HG02642 (cell line): ENCODE measurements at regions not wholly inside any gene's neighbourhood (a gene's known extent, or its start where the extent isn't known, plus 50 kb on each side); places are given as distances from the start of the nearest gene placed in this dataset.

Source experiments
- ATAC-seq: cut with Tn5 transposase; IDR thresholded peaks from one replicate; pipeline ENCODE4 v1.9.1; 2021; ENCODE audit warnings: mild to moderate bottlenecking; ENCODE audit not compliant: unreplicated experiment, poor library complexity

DNA sequence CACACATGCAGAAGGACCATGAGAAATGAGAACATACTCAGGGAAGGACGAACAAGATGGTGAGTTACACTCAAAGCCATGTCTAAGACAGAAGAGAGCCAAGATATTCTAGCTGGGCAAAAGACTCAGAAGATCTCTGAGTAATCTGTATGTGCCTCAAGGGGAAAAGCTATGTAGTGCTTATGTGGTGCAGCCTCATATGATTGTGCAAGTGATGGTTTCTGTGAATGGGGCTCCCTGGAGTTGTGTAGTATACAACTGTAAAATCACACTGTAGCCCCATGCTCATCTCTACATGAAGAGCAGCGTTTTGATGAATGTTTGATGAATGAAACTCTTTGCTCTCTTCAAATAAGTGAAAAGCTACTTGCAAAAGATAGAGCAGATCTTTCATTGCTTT is 57.5 kb downstream of the OSR1 start:
- ATAC-seq, result no peak

DNA sequence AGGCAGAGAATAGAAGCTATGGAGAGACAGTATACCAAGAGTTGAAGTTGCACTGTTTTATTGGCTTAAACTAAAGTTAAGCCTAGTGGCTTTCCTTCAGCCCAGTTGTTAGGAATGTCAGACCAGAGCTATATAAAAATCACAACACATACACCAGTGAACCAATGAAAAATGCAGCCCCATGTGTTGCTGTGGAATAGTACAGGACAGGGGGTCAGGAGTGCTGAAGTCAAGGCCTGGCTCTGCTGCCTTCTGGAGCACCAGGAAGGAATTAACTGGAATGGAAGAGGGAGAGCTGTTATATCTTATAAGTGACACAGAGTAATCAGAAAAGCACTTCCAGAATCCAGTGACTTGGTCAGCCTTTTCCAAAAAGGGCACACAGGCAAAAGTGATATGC is 58.9 kb downstream of the OSR1 start:
- ATAC-seq, result no peak

DNA sequence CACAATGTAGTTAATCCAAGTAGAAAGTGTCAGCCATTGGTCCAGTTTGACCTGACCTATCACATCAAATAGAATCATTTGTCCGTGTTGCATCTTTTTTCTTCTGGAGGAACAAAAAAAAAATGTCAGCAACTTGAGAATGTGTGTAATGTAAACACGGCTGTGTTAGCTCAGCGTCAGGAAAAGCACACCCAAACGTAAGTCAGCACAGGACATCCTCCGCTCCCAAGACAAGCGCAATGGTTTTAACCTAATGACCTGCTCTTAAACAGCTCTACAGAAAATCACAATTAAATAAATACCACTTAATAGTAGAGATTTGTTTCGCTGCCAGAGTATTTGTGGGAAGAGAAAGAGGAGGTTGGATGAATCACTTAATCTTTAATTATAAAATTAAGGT is 59.4 kb downstream of the OSR1 start:
- ATAC-seq, result no peak

DNA sequence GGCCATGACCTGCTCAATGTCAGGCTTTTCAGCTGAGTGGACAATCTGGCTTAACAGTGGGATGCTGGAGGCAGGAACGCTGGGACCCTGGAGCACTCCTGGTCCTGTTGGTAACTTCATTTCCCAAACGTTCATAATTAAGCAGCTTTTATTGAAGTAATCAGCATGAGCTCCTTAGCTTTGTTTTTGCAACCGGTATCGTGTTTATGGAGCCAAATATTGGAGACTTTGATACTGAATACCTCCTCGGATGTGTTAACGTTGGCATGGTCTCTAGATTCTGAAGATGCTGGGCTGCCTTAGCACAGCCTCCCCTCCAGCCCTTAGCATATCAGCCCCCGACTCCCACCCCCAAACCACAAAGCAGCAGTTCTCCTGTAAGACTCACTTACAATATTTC is 60.7 kb downstream of the OSR1 start:
- ATAC-seq, result no peak

DNA sequence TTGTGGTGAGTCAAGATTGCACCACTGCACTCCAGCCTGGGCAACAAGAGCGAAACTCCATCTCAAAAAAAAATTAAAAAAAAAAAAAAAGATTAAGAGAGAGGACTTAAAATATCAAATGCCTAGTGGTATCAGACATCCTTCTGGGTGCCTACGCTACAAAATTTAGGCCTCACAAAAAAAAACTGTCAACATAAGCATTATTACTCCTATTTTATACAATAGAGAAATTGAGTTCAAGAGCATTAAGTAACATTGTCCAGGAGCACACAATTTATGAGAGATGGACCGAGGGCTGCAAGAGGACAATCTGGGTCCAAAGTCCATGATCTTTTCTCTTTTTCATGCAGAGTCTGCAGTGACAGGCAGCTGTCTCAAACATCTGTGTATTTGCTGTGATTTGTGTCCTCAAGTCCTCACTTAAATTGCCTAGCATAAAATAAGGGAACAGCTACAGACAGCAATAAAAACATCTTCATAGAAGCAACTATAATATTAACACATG is 62.4 kb downstream of the OSR1 start:
- no peak for ATAC-seq

DNA sequence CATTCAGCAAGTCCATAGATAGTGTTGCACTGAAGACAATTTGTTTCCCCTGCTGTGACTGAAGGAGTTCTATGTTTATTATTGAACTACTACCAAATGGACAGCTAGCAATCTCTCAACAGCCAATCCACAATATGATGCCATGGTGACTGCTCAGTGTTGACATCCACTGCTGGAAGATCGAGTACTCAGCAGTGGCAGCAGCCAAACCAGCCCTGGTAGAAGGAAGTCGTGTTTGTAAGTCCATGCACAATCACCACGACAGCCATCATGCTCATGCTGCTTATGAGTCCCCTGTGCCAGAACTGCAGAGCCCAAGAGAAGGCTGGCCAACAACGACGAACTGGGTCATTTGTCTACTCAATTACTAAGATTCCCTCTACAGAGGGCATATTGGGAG is 66.4 kb downstream of the OSR1 start:
- no peak for ATAC-seq

DNA sequence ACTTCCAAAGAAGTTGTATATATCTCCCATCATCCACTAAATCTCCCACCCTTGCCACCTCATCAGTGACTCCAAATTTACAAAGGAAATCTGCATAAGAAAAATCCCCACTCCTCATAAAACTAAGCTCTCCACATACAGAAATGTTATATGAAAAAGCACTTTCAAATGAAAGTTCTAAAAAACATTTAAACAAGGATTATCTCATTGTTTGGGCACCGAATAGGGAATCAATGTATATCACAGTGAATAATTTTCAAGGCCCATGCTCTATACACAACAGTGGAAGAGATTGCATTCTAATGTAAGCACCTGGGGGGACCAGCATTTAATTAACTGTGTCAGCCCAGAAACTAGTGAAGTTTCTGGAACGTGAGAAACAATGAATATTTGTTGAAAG is 70.1 kb downstream of the OSR1 start:
- ATAC-seq, result no peak

DNA sequence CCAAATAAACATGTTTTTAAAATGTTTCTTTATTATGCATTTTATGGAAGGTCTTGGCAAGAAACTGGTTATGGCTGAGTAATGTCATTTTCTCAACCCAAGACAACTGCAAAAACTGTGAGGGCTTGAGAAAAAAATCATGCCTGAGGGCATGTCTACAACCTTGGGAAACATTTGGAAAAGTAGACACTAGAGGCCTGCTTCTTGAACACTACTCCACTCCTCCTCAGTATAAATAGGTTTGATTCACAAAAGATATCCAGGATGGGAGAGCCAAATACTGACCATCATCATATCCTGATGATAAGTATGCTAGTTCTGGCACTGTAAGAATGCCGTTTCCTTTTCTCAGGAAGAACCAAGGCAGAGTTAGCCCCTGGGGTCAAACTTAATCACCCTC is 71.1 kb downstream of the OSR1 start:
- ATAC-seq, result no peak

DNA sequence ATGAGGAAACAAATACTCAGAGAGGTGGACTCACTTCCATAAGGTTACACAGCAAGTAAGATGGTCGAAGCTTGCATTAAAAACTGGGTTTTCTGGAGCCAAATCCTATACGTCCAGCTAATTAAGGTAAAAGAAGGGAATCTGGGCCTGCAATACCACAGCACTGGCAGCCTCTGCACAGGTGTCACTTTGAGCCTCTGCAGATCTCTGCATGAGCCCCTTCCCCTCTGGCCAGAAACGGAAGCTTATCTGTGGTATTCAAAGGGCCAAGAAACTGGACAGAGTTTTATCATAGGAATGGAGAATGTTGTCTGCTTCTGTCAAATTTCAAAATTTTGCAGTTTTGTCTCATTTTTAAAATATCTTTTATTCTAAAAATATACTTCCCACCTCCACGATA is 76.1 kb downstream of the OSR1 start:
- ATAC-seq, result no peak

DNA sequence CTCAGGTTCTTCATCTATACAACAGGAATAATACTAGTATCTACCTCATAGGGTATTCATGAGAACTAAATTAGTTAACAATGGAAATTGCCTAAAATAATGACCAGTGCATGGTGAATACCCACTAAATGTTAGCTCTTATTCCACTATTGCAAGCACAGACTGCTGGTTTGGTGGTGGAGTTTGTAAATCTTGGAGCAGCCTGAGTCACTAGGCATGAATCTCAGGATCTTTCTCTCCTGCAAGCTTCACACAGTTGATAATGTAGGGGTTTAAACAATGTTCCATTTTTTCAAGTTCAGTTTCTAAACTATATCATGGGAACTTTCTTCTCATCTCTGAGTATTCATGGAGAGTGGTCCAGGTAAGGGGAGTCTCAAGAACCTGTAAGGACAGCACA is 84.0 kb downstream of the OSR1 start:
- ATAC-seq, result no peak

DNA sequence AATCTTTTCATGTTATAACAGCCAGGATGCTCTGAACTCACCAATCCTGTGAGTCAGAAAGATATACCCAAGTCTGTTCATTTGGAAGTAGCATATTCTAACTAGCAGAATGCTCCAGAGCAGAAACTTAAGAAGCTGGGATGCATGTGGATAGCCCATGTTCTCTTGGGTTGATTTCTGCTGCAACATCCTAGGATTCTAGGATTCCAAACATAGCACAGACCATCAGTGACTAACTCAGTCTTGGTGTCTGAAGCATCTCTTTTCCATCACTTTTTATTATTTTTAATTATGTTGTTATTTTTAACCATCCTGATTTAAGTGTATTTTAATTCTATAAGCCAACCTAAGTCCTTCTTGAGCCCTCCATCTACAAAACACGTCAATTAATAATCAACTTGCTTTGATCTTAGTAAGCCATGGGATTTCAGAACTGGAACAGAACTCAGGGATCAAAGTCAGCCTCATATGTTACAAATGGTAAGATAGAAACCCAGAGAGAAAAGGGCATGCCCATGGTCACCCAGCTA is 85.4 kb downstream of the OSR1 start:
- ATAC-seq, result no peak

DNA sequence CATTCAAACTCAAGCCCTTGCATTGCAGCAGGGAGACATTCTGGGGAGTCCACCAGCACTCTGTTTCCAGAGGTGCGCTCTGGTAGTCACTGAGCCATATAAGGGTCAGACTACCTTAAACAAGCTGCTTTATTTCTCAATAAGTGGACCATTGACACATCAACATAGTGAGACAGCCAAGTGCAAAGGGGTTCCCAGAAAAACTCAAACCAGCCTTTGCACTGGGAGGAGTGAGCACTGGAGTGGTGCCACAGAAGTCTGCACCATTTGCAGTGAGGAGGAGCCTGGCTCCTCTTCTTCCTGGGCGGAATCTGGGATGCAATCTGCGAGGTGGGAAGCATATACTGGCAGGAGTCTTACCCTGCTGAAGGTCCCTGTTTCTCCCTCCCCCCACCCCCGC is 86.4 kb downstream of the OSR1 start:
- ATAC-seq, result no peak

DNA sequence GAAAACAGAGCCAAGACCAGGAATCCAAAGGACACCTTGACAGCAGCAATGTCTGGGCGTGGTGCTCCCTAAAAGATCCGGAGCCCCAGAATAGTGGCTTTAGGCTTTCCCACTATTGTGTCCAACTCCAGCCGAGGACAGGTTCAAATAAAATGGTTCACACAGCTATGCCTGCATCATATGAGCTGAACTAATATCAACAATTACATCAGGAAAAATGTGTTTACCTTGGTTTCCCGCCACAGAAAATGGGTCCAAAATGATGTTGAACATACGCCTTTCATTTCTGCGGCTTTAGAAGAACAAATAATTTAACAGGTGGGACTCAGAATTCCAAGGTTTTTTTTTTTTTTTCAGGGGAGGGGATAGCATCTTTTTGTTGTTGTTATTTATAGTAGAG is 93.6 kb downstream of the OSR1 start:
- ATAC-seq, result no peak

DNA sequence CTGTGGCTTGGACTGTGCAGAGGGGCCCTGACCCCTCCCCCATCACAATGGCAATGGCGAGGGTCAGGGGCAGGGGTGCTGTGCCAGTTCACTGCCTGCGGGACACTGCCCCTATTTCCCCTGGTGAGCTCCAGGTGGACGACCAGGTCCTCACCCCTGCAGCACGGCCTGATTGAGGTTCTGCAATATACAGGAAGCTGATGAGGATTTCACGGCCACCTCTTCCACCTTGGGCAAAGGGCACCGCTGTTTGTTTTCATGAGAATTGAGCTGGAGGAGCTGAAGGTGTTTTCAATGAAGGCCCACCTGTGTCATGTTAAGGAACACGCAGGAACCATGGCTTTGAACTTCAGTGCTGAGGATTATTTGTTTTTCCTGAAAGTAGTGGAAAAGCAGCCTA is 96.3 kb downstream of the OSR1 start:
- no peak for ATAC-seq

DNA sequence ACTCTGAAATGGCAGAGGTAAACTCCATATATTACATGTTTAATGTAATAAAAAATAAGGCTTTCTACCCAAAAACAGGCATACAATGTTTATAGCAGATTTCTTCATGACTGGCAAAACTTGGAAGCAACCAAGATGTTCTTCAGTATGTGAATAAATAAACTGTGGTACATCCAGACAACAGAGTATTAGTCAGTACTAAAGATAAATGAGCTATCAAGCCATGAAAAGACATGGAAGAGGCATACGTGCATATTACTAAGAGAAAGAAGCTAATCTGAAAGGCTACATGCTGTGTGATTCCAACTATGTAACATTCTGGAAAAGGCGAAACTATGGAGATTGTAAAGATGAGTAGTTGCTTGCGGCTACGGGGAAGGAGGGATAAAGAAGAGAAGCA is 97.4 kb downstream of the OSR1 start:
- no peak for ATAC-seq

DNA sequence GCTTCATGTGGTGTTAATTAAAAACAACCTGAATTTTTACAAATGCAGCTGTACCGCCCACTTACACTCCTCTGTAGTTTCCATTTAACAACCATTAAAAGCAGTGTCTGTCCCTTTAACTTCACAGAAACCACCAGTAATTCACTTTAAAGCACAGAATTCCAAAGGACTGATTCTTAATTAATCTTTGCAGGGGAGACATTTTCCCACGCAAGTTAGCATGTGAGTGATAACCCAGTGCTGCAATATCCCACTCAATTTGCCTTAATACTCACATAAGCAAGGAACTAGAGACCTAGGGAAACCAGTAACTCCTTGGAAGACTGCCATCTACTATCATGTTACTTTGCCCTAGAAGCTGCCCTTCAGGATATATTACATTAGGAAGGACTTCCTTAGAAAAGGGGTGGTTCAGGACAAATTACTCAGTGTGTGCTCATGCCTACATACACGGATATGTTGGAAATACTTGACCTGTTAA is 102.3 kb downstream of the OSR1 start:
- no peak for ATAC-seq

DNA sequence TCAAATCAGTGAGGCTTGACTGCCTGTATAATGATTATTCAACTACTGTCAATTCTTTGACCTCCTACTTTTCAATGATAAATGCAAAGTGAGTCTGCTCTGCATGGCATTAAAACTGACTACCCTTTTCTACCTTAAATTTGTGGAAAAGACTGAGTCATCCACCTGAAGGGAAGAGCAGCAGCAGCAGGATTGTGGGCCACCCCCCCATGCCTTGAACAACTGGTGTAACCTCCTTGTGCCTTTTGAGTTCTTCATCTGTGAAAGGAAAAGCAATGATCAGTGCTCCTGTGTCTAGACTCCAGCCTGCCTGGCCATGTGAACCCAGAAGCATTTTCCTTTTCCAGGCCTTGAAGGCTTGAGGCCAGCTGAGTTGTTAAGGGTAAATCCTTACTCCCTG is 102.9 kb downstream of the OSR1 start:
- no peak for ATAC-seq

DNA sequence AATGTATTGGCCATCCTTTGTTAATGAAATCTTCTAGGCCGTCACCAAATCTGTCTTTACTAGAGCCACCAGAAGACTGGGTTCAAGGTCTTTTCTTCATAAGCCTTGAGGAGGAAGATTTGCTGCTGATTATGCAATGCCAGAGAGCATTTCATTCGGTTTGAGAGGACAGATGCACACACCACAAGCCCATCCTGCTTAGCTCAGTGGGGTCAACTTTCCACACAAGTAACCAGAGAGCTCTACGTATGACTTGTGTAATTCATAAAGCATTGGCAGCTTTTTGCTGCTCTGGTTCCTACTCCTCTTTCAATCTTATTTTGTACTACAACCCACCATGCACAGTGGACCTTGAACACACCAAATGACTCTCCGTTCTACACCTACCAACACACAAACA is 106.9 kb downstream of the OSR1 start:
- ATAC-seq, result no peak

DNA sequence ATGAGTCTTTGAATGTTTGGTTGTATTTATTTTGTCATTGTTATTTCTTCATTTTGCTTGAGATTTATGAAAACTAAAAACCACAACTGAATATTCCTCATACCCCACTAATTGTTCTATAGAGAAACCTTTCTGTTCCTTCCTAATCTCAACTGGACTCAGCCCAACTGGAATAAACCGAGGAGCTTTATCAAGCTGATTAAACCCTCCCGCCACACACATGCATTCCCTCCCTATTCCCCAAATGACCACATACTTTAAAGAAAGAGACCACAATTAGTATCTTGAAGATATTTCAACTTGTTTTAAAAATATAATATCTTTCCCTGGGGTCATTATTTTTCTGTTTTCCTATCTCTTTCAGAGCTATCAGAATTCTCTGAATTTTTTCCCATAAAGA is 107.5 kb downstream of the OSR1 start:
- no peak for ATAC-seq

DNA sequence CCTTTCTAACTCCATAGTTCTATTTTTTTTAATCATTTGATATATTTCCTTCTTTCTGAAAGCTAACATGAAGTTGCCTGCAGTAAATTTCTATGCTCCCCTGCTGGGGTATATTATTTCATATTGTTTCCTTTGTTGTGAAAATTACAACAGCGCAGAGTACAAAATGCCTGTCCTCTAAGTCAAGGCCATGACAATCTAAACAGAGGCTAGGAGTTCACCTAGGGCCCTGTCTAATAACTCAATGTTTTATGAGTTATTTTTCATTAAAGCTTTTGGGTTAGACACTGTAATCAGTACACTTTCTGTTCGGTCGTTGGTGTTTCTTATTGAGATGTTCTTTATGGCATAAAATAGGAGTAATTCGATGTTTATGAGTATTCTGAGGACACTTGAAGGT is 111.2 kb downstream of the OSR1 start:
- no peak for ATAC-seq

DNA sequence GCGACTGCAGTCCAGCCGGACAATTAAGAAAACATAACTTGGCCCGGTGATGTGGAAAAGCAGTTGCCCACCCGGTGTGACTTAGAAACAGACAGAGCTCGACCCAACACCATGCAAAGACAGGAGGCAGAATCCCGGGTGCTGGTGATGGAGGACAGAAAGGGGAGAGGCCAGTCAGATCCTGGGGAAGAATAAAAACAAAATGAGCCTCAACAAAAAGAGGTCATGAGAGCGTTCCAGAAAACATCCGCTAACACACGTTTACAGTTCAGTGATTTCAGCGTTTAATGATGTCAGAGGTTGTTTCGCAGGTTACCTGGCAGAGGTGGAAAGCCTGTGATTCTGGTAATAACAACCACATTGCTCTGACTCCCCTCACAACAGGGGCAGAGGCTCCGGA is 111.9 kb downstream of the OSR1 start:
- no peak for ATAC-seq

DNA sequence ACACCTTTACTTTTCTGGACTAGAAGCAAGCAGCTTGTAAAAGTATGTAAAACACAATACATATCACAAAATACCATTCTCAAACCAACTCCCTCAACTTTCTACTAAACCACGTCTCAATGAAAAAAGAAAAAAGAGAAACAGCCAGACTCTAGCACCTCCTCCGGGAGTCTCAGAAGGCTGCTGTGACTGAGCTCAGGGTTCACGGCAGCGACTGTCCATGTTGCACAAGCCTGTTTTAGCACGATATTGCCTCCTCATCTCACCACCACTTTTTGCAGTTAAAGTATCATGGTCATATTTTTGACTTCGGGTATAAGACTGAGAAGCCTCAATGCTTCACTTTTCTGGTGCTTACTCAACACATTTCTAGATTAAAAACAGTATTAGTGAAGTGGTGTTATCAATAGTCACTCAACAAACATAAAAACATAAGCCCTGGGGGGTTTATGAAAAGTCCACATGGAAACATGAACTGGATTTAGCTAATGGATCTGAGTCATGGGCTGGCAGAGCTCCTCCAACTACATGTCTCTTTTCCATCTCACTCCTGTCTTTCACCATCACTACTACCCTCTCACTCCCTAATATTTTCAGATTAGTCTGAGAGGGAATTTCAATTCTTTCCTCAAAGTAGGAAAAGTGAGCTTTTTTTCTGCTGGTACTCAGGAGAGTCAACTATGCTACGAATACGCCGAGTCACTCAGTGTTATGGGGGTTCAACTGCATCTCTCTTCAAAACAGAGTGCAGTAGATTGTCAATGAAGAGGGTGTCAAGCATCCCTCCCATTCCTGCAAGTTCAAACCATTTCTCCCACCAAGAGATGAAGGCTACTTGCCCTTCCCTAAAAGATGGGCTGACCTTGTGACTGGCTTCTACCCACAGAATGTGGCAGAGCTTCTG is 113.7 kb downstream of the OSR1 start:
- no peak for ATAC-seq
